Activated CD8-positive, alpha-beta memory T cell treated with anti-CD3 and anti-CD28 coated beads, Interleukin-2, amount 10 ng/mL, durations not matched to agents 7 days and 5 days (primary cell): ENCODE measurements at regions not wholly inside any gene's neighbourhood (a gene's known extent, or its start where the extent isn't known, plus 50 kb on each side); places are given as distances from the start of the nearest gene placed in this dataset.

Experiments used
- ATAC-seq: fragments of 150-1000 bp; cut with Tn5 transposase; one replicate; pipeline ENCODE4 v1.10.0; 2021; ENCODE audit warnings: moderate library complexity
- CTCF ChIA-PET: fragments of 350-600 bp; sonication (Branson Sonifier 250); formaldehyde crosslinking; loops from one replicate; lab custom pipeline; 2021; ENCODE audit warnings: antibody characterized with exemption; lab: Charles Lee
- DNase-seq: peaks from one replicate; pipeline ENCODE4 v3.0.0-alpha.2; 2020
- H3K27ac Mint-ChIP-seq: one replicate; pipeline ENCODE4 v1.8.0; 2021; ENCODE audit warnings: mild to moderate bottlenecking, mixed read lengths
- H3K27me3 Mint-ChIP-seq: one replicate; pipeline ENCODE4 v1.8.0; 2021; ENCODE audit warnings: mixed read lengths
- H3K36me3 Mint-ChIP-seq: one replicate; pipeline ENCODE4 v1.8.0; 2021; ENCODE audit warnings: mild to moderate bottlenecking, mixed read lengths
- H3K4me1 Mint-ChIP-seq: one replicate; pipeline ENCODE4 v1.8.0; 2021; ENCODE audit warnings: mixed read lengths
- H3K4me3 Mint-ChIP-seq: one replicate; pipeline ENCODE4 v1.8.0; 2021; ENCODE audit warnings: mild to moderate bottlenecking, moderate library complexity, mixed read lengths
- H3K9me3 Mint-ChIP-seq: one replicate; pipeline ENCODE4 v1.8.0; 2022; ENCODE audit warnings: low read depth, mixed read lengths

DNA sequence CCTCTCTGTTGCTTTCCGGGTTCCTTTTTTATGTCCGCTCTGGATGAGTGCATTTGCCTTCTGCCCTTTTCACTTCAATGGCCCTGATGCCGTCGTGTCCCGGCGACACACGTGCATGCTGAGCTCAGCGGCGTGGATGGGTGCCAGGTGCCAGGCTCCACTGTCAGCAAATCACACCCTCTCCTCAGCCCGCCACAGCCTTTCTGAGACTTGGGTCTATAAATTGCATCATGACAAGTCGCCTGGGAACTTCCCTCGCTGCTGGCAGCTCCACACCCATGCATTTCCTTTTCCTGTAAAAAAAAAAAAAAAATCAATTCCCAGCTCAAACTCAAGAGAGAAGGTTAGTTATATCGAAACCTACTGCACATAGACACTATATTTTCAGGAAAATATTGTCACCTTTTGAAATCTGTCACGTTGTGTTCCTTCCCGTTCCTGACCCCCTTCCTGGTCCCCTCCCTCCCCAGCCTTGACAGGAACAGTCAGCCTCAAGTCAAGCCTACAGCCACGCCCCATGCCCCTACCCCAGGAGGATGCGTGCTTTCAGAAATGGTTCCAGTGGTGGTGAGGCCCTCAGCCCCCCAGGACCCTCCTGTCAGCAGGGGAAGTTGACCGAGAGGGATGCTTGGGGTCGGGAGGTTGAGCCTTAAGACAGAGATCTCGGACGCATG is 110.3 kb upstream of the PTCH1 start:
- peaks cover 13% of the 10 kb centered on the region for H3K4me1 Mint-ChIP-seq
- H3K27ac Mint-ChIP-seq = no peak overlapping the region
- H3K9me3 Mint-ChIP-seq = peaks cover 2% of the 10 kb centered on the region
- ATAC-seq (no peak), DNase-seq (no peak)
- peaks cover 25% of the 10 kb centered on the region for H3K27me3 Mint-ChIP-seq
- peaks cover 1% of the 10 kb centered on the region for H3K36me3 Mint-ChIP-seq
- CTCF ChIA-PET = no interaction called here
- no peak overlapping the region for H3K4me3 Mint-ChIP-seq

DNA sequence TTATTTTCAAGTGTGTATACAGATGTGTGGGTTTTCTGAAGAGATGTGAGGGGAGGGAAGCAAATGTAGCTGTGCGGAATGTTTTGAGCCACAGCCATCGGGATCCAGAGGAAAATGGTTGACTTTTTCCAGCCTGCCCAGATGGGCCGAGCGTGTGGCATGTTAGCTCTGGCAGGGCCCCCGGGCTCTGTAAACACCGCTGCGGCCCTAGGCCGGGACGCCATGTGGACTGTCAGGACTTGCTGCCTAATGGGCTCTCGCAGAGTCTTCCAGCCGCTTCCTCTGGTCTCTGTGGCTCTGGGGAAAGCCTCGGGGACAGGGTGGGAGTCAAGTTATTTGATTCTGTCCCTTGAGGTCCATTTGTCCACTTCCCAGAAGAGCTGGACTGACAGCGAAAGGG is 109.6 kb upstream of the PTCH1 start:
- H3K9me3 Mint-ChIP-seq = peaks cover 2% of the 10 kb centered on the region
- no peak overlapping the region for H3K27ac Mint-ChIP-seq
- CTCF ChIA-PET = no interaction called here
- no peak overlapping the region for H3K4me3 Mint-ChIP-seq
- no peak for DNase-seq
- H3K4me1 Mint-ChIP-seq = peaks cover 13% of the 10 kb centered on the region
- H3K36me3 Mint-ChIP-seq = peaks cover 1% of the 10 kb centered on the region
- peaks cover 21% of the 10 kb centered on the region for H3K27me3 Mint-ChIP-seq
- no peak for ATAC-seq

DNA sequence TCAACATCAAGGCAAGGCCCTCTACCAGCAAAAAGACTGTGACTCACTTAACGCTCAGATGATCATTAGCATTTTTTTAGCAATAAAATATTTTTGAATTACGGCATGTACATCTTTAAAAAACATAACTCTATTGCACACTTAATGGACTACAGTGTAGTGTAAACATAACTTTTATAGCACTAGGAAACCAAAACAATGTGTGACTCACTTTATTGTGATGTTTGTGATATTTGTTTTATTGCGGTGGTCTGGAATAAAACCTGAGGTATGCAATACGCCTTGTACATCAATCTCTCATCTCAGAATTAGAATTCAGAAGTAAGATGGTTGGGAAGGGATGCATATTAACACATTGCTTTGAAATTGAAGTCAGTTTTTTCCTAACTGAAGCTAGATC is 106.9 kb upstream of the PTCH1 start:
- ATAC-seq = no peak
- H3K36me3 Mint-ChIP-seq = peaks cover 1% of the 10 kb centered on the region

DNA sequence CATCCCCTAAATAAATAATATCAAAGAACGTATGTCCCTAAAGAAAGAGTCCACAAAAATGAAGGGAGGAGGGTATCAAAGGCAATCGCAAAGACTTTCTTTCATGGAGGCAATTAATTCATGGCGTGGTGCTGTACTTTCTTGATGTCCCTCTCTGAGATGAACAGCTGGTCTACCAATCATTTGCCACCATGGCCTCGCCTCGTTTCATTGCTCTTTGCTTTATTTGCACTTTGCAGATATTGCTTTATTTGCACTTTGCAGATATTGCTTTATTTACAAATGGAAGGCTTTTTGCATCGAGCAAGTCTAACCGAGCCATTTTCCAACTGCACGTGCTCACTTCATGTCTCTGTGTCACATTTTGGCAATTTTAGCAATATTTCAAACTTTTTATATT is 104.0 kb upstream of the PTCH1 start:
- DNase-seq (no peak), ATAC-seq (no peak)
- Mint-ChIP-seq H3K36me3 (peaks cover 1% of the 10 kb centered on the region), H3K4me1 (no peaks in the 10 kb centered on the region), H3K27me3 (peaks cover 13% of the 10 kb centered on the region), H3K27ac (no peak overlapping the region), H3K4me3 (no peak overlapping the region), H3K9me3 (no peaks in the 10 kb centered on the region)
- CTCF ChIA-PET = no interaction called here

More for the DNA sequence above, 106.9 kb upstream of the PTCH1 start:
- DNase-seq = no peak
- no peak overlapping the region for H3K4me3 Mint-ChIP-seq
- peaks cover 13% of the 10 kb centered on the region for H3K4me1 Mint-ChIP-seq
- CTCF ChIA-PET = interaction anchor here (1.1 kb wide), 1 partner anchor 143 kb away, joined by 3 read pairs; no protein-coding TSS in a partner anchor
- H3K27ac Mint-ChIP-seq = no peak overlapping the region
- H3K9me3 Mint-ChIP-seq = no peaks in the 10 kb centered on the region
- peaks cover 16% of the 10 kb centered on the region for H3K27me3 Mint-ChIP-seq

DNA sequence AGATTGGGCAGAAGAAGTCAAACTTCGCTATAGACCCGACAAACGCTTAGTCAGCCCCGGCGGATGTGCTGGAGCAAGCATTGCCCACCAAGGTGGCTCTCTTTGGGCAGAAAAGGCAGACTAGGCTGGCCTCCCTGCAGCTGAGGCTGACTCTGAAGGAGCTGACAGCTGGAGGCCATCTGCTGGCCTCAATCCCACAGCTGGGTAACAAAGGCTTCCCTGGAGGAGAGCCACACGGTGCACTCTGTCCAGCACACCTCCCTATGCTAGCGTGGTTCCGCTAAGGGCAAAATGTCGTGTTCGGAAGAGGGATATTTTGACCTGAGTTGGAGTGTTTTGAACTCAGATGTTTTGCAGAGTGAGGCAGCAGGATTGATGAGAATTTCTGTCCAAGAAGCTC is 103.5 kb upstream of the PTCH1 start:
- Mint-ChIP-seq H3K27ac (no peak overlapping the region), H3K4me3 (no peak overlapping the region), H3K9me3 (no peaks in the 10 kb centered on the region), H3K27me3 (peaks cover 12% of the 10 kb centered on the region), H3K36me3 (peaks cover 1% of the 10 kb centered on the region), H3K4me1 (no peaks in the 10 kb centered on the region)
- CTCF ChIA-PET = no interaction called here
- ATAC-seq = no peak
- no peak for DNase-seq

DNA sequence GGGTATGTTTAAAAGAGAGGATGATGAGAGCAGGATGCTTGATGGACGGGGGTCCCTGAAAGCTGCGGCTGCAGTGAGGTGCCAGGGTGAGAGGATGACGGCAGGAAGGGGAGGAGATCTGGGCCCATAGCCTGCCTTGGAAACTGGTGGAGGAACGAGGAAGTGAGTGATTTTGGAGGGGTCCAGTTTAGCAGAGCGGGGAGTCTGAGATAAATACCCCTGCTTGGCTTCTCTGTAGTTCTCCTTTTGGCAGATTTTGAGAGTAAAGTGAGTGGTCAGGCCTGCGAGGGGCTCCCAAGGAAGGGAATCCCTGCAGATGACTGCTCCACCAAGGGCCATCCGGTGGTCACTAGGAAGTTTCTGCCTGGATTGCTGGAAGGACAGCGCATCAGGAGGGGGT is 98.5 kb upstream of the PTCH1 start:
- H3K36me3 Mint-ChIP-seq = no peaks in the 10 kb centered on the region
- peaks cover 9% of the 10 kb centered on the region for H3K27me3 Mint-ChIP-seq
- H3K4me1 Mint-ChIP-seq = no peaks in the 10 kb centered on the region
- H3K27ac Mint-ChIP-seq = no peak overlapping the region
- CTCF ChIA-PET = no interaction called here
- ATAC-seq (no peak), DNase-seq (no peak)
- H3K4me3 Mint-ChIP-seq = no peak overlapping the region
- no peaks in the 10 kb centered on the region for H3K9me3 Mint-ChIP-seq

DNA sequence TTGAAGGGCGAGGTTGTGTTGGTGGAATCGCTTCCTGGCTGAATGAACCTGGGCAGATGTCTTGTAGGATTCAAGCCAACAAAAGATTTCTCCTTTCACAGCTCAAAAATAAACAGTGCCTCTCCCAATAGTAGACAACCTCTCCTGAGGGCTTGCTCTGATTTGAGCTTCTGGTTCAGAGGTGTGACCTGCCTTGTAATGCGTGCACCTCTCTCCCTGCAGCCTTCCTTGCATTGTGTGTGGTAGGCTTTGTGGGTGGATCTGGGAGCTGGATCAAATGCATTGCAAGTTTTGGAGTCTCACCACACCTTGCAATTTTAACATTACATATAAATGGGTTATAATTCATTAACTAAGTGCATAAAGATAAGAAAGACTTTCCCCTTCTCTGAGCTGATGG is 96.9 kb upstream of the PTCH1 start:
- CTCF ChIA-PET = no interaction called here
- peaks cover 9% of the 10 kb centered on the region for H3K27me3 Mint-ChIP-seq

DNA sequence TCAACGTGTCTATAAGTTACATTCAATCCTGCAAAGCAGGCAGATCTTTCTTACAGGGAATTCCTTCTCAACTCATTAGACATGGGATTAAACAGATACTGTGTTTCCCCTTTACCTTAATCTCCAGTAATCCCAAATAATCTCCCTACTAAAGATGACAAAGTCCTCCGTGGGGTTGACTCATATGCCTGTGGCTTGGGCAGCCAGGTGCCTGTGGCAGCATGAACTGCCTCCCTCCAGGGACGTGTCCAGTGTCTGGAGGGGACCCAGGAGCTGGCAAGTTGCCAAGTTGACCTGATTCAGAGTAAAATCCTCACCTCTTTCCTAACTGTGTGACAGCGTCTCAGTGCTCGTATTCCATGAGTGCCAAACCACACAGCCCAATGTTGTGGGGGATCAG is 94.6 kb upstream of the PTCH1 start:
- CTCF ChIA-PET = no interaction called here
- no peak overlapping the region for H3K4me3 Mint-ChIP-seq
- H3K27ac Mint-ChIP-seq = no peak overlapping the region
- no peaks in the 10 kb centered on the region for H3K9me3 Mint-ChIP-seq
- H3K4me1 Mint-ChIP-seq = no peaks in the 10 kb centered on the region
- DNase-seq (no peak), ATAC-seq (no peak)
- peaks cover 4% of the 10 kb centered on the region for H3K27me3 Mint-ChIP-seq
- H3K36me3 Mint-ChIP-seq = no peaks in the 10 kb centered on the region

More for the DNA sequence above, 96.9 kb upstream of the PTCH1 start:
- no peak overlapping the region for H3K4me3 Mint-ChIP-seq
- DNase-seq (no peak), ATAC-seq (no peak)
- H3K9me3 Mint-ChIP-seq = no peaks in the 10 kb centered on the region
- H3K4me1 Mint-ChIP-seq = no peaks in the 10 kb centered on the region
- H3K36me3 Mint-ChIP-seq = no peaks in the 10 kb centered on the region
- H3K27ac Mint-ChIP-seq = no peak overlapping the region

DNA sequence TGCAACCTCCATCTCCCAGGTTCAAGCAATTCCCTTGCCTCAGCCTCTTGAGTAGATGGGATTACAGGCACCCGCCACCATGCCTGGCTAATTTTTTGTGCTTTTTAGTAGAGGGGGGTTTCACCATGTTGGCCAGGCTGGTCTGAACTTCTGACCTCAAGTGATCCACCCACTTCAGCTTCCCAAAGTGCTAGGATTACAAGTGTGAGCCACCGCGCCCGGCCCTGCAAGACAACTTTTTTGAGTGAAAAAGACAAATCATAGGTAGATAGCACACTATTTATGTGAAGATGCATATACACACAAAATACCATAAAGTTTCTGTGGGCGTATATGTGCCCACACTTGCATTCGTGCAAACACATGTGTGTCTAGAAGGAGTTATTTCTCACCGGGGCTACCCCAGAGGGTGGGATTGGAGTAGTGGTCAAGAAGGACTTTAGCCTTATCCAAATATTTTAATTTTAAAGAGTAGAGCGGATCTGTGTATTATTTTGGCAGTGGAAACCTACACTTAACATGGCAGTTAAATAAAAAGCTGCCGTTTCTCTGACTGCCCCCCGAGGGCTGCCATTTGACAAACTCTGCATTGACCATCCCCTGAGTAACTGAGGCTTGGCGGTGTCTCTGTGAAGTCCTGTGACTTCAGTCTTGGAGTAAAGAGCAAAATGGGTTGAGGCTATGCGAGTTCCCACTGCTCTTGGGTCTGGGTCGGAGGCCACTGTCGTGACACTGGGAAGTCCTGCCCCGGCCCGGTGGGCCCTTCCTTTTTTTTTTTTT is 93.4 kb upstream of the PTCH1 start:
- ATAC-seq (no peak), DNase-seq (no peak)
- Mint-ChIP-seq H3K4me3 (no peak overlapping the region), H3K27me3 (peaks cover 4% of the 10 kb centered on the region), H3K36me3 (no peaks in the 10 kb centered on the region), H3K27ac (no peak overlapping the region), H3K9me3 (no peaks in the 10 kb centered on the region), H3K4me1 (no peaks in the 10 kb centered on the region)
- CTCF ChIA-PET = no interaction called here

DNA sequence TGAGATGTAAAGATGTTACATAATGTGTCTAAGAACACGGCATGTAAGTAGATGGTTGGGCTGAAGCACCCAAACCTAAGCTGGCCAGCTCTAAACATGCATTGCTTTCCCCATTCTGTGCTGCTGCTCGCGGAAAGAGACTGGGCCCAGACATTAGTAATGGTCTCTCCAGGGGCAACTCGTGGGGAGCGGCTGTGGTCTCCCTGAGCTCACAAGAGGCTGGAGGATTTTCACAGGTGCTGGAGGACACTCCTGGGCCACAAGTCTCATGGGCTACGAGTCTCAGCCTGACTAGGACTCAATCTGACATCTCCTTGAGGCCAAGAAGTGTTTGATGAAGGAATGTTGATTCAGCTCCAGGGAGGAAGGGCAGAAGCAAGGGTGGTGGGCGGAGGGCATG is 92.7 kb upstream of the PTCH1 start:
- Mint-ChIP-seq H3K36me3 (no peaks in the 10 kb centered on the region), H3K4me3 (no peak overlapping the region), H3K27me3 (peaks cover 4% of the 10 kb centered on the region), H3K9me3 (no peaks in the 10 kb centered on the region), H3K27ac (no peak overlapping the region), H3K4me1 (no peaks in the 10 kb centered on the region)
- ATAC-seq = no peak
- CTCF ChIA-PET = no interaction called here
- no peak for DNase-seq

DNA sequence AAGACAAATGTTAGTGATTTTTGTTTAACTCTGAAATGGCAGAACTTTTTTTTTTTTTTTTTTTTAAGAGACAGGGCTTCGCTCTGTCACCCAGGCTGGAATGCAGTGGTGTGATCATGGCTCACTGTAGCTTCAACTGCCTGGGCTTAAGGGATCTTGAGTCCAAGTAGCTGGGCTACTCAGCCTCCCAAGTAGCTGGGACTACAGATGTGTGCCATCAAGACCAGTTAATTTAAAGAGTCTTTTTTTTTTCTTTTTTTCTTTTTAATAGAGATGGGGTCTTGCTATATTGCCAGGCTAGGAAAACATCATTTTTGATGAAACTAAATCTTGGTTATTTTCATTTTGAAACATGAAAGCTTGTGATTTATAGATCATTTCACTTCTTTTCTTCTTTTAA is 91.6 kb upstream of the PTCH1 start:
- H3K36me3 Mint-ChIP-seq = no peaks in the 10 kb centered on the region
- CTCF ChIA-PET = no interaction called here
- H3K4me3 Mint-ChIP-seq = no peak overlapping the region
- no peaks in the 10 kb centered on the region for H3K4me1 Mint-ChIP-seq
- ATAC-seq (no peak), DNase-seq (no peak)
- H3K27me3 Mint-ChIP-seq = peaks cover 2% of the 10 kb centered on the region
- H3K9me3 Mint-ChIP-seq = no peaks in the 10 kb centered on the region
- no peak overlapping the region for H3K27ac Mint-ChIP-seq

DNA sequence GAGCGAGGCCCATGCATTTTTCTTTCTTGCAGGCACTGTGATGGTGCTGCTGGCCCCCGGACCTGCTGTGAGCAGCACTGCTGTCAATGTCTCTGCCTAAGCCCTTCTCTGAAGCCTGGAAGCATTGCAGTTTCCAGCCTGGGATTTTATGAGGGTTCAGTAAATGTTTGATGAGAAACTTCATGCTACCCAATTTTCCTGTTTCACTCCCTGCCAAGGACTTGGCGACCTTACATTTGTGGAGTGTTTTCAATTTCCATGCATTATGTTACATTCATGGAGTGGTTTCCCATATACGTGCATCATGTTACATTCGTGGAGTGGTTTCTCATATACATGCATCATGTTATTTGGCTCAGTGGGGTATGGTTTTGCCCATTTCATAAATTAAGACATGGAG is 90.7 kb upstream of the PTCH1 start:
- no peak for ATAC-seq
- no peaks in the 10 kb centered on the region for H3K36me3 Mint-ChIP-seq
- H3K27me3 Mint-ChIP-seq = no peaks in the 10 kb centered on the region
- no peak for DNase-seq
- no peak overlapping the region for H3K4me3 Mint-ChIP-seq
- CTCF ChIA-PET = no interaction called here
- no peak overlapping the region for H3K27ac Mint-ChIP-seq
- no peaks in the 10 kb centered on the region for H3K4me1 Mint-ChIP-seq
- H3K9me3 Mint-ChIP-seq = no peaks in the 10 kb centered on the region

DNA sequence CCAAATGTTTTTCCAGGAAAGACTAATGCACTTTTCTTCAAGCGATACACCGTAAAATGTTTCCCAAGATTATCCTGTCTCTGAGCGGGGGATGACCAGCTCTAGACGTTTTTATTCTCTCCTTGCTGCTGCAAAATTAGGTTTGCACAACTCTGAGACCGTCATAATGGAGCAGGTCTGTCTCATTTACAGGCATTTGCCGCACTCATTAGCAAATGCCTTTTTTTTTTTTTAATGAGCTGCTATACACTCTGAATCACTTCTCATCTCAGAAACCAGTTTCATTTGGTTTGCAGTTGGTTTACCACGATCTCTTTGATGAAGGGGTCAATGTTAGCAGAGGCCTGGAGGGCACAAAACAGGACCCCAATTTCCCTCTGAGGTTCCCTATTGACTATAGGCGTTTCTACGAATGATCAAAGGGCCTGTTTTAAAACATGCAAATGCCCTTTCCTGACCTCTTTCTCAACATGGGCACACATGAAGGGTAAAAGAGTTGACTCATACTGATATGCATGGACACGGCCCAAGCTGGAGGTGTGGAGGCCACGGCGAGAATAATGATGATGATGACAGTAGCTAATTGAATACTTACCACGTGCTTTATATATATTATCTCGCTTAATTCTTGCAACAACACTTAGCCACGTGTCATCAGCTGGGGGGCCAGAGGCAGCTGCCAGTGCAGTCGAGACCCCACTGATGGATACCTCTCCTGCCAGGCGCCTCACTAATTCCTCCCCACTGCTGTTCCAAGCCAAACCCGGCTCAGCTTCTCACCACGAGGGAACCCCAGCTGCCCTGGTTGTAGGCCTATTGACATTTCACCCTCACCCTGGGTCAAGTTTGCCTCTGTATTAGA is 89.9 kb upstream of the PTCH1 start:
- Mint-ChIP-seq H3K4me1 (no peaks in the 10 kb centered on the region), H3K36me3 (no peaks in the 10 kb centered on the region), H3K9me3 (no peaks in the 10 kb centered on the region), H3K27me3 (no peaks in the 10 kb centered on the region), H3K27ac (no peak overlapping the region), H3K4me3 (no peak overlapping the region)
- CTCF ChIA-PET = no interaction called here
- ATAC-seq = no peak
- no peak for DNase-seq
